ENCODE measurements at regions not wholly inside any gene's neighbourhood (a gene's known extent, or its start where the extent isn't known, plus 50 kb on each side); places are given as distances from the start of the nearest gene placed in this dataset.

DNA sequence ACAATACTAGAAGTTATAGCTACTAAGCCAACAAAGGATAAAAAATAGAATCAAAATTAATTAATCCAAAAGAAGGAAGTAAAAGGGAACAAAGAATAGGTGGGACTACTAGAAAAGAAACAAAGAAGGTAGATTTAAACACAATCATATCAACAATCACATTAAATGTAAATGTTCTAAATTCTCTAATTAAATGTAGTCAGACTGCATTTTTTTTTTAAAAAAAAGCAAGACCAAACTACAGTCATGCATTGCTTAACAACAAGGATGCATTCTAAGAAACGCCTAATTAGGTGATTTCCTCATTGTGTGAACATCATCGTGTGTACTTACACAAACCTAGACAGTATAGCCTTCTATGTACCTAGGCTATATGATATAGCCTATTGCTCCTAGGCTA is 59.7 kb upstream of the ADAM23 start:
- H2BK5ac ChIP-seq (ENCODE audit: insufficient read length, low read length) = no peak overlapping the region
- no CpG with 5 or more reads among the region's 2 CpGs for WGBS (ENCODE audit: extremely low coverage, insufficient read length, low lambda C conversion rate)

More for the DNA sequence above, 59.7 kb upstream of the ADAM23 start:
- Mint-ChIP-seq H3K4me1 (no peaks in the 10 kb centered on the region), H3K9me3 (peaks cover 0 to 9% of the 10 kb centered on the region in 2 experiments; a peak in 3 of 5 replicates), H3K4me3 (no peak overlapping the region), H3K27me3 (ENCODE audit: low read depth) (no peaks in the 10 kb centered on the region), H3K27ac (no peak overlapping the region), H3K36me3 (ENCODE audit: insufficient read depth in 1 of 3, low read depth in 3 of 3) (no peaks in the 10 kb centered on the region; a peak in 1 of 7 replicates)
- Histone ChIP-seq H4K20me1 (ENCODE audit: control insufficient read depth, insufficient read depth, insufficient read length) (no peaks in the 10 kb centered on the region), H3K4me2 (ENCODE audit: insufficient read depth, insufficient read length, low read length) (no peak overlapping the region), H3K23ac (ENCODE audit: insufficient read length, low read depth, low read length) (no peak overlapping the region), H3T11ph (ENCODE audit: low read length) (no peak overlapping the region), H3K23me2 (ENCODE audit: insufficient read length, low read depth, low read length, poor library complexity, severe bottlenecking) (no peaks in the 10 kb centered on the region), H2BK20ac (ENCODE audit: low read depth, low read length, poor library complexity, severe bottlenecking) (no peak overlapping the region), H2AK5ac (ENCODE audit: insufficient read length, low read length) (no peak overlapping the region), H3K56ac (ENCODE audit: insufficient read length, low read depth, low read length) (no peak overlapping the region), H3K4me1 (ENCODE audit: insufficient read depth, low read length) (no peaks in the 10 kb centered on the region), H2BK15ac (ENCODE audit: low read depth, low read length) (no peak overlapping the region), H3K79me1 (ENCODE audit: insufficient read depth, low read depth, low read length, poor library complexity, severe bottlenecking) (no peaks in the 10 kb centered on the region), H3K9ac (ENCODE audit: extremely low read depth, insufficient read length, low read length) (no peak overlapping the region), H3K4ac (ENCODE audit: low read depth, low read length) (no peak overlapping the region), H3K27me3 (ENCODE audit: insufficient read depth, low read length) (no peaks in the 10 kb centered on the region), H3K27ac (ENCODE audit: insufficient read length, low read depth, low read length) (no peak overlapping the region), H4K91ac (ENCODE audit: insufficient read length, low read depth, low read length) (no peak overlapping the region), H4K5ac (ENCODE audit: insufficient read length, low read depth, low read length) (no peak overlapping the region), H3K9me3 (ENCODE audit: control insufficient read depth, low read depth, low read length) (no peaks in the 10 kb centered on the region), H2BK12ac (ENCODE audit: insufficient read length, low read depth, low read length) (no peak overlapping the region), H2BK120ac (ENCODE audit: low read depth, low read length, poor library complexity, severe bottlenecking) (no peak overlapping the region), H4K8ac (replicated peaks; ENCODE audit: insufficient read length, low read depth, low read length) (no peak overlapping the region), H2AFZ (ENCODE audit: low read length) (no peak overlapping the region), H3K18ac (ENCODE audit: insufficient read length, low read depth, low read length) (no peak overlapping the region), H3K79me2 (ENCODE audit: insufficient read depth, low read length) (no peaks in the 10 kb centered on the region), H3K14ac (ENCODE audit: insufficient read depth, low read length) (no peak overlapping the region)
- no peak for DNase-seq
- TF ChIP-seq, protein P1, sequence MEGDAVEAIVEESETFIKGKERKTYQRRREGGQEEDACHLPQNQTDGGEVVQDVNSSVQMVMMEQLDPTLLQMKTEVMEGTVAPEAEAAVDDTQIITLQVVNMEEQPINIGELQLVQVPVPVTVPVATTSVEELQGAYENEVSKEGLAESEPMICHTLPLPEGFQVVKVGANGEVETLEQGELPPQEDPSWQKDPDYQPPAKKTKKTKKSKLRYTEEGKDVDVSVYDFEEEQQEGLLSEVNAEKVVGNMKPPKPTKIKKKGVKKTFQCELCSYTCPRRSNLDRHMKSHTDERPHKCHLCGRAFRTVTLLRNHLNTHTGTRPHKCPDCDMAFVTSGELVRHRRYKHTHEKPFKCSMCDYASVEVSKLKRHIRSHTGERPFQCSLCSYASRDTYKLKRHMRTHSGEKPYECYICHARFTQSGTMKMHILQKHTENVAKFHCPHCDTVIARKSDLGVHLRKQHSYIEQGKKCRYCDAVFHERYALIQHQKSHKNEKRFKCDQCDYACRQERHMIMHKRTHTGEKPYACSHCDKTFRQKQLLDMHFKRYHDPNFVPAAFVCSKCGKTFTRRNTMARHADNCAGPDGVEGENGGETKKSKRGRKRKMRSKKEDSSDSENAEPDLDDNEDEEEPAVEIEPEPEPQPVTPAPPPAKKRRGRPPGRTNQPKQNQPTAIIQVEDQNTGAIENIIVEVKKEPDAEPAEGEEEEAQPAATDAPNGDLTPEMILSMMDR (conservative IDR thresholded peaks at IDR 0.05) = no peak
